Endothelial cell of umbilical vein (primary cell): ENCODE measurements at regions not wholly inside any gene's neighbourhood (a gene's known extent, or its start where the extent isn't known, plus 50 kb on each side); places are given as distances from the start of the nearest gene placed in this dataset.

ENCODE experiments used
- BruUV-seq: library from RNA; stranded (reverse); fragments of 400-500 nt; replicated peaks from 2 replicates; lab custom pipeline; 2021; lab: Mats Ljungman, UMichigan
- CTCF ChIA-PET: fragments of 300-600, 350-600 bp; sonication (Branson Sonifier 250); formaldehyde crosslinking; loops from one replicate; lab custom pipeline; 2021; ENCODE audit warnings: antibody characterized with exemption, inconsistent platforms; lab: Charles Lee
- POLR2A ChIA-PET: fragments of 300-600, 350-600 bp; sonication (Branson Sonifier 250); formaldehyde crosslinking; loops from one replicate; lab custom pipeline; 2021; ENCODE audit warnings: antibody characterized with exemption, inconsistent platforms; lab: Charles Lee
- DNase-seq: peaks from one replicate; pipeline ENCODE4 v3.0.0-alpha.2; 2011; ENCODE audit warnings: low read depth, low spot score
- FAIRE-seq: peaks from 2 replicates; lab custom pipeline; 2011; peaks lifted over from hg19 to GRCh38; lab: Jason Lieb, UNC
- H2AFZ ChIP-seq: 2 replicates; pipeline ENCODE4 v1.6.0; 2012; ENCODE audit warnings: low read depth, low read length, control low read depth, inconsistent platforms
- H3K27ac ChIP-seq: 2 replicates; pipeline ENCODE4 v1.5.1; 2011; ENCODE audit warnings: low read depth, mild to moderate bottlenecking, control low read depth, low read length, moderate library complexity; ENCODE audit not compliant: insufficient read depth
- H3K27me3 ChIP-seq, 2 experiments: 2 replicates each; pipeline versions ENCODE4 v1.6.0 to v1.6.1; 2011; ENCODE audit warnings: low read length in 2 of 2, mixed read lengths in 1 of 2; ENCODE audit not compliant: control insufficient read depth in 2 of 2, insufficient read depth in 2 of 2
- H3K36me3 ChIP-seq, 2 experiments: 2 replicates in 1 of 2; 3 replicates in 1 of 2; pipeline ENCODE4 v1.5.1; 2011; ENCODE audit warnings: low read length in 2 of 2, mild to moderate bottlenecking in 1 of 2, moderate library complexity in 1 of 2; ENCODE audit not compliant: control insufficient read depth in 2 of 2, insufficient read depth in 2 of 2; ENCODE audit errors: extremely low read depth in 1 of 2
- H3K4me1 ChIP-seq: 3 replicates; pipeline ENCODE4 v1.5.1; 2011; ENCODE audit warnings: mild to moderate bottlenecking, low read length; ENCODE audit not compliant: control insufficient read depth, insufficient read depth; ENCODE audit errors: extremely low read depth
- H3K4me2 ChIP-seq: 2 replicates; pipeline ENCODE4 v1.6.1; 2011; ENCODE audit warnings: low read length, control low read depth, mixed read lengths; ENCODE audit not compliant: insufficient read depth
- H3K4me3 ChIP-seq, 3 experiments: fragments of 200-600 bp in 1 of 3; sonication (generic), shearing (Covaris generic) in 1 of 3; replicated peaks in 1 of 3; 2 replicates each; pipeline ENCODE4 v1.5.1; 2011 to 2016; ENCODE audit warnings: control low read depth in 3 of 3, low read length in 3 of 3, mild to moderate bottlenecking in 2 of 3, inconsistent platforms in 1 of 3, low read depth in 1 of 3, moderate library complexity in 1 of 3; ENCODE audit not compliant: insufficient read depth in 1 of 3
- H3K79me2 ChIP-seq: 2 replicates; pipeline ENCODE4 v1.6.0; 2012; ENCODE audit warnings: low read length, inconsistent platforms; ENCODE audit not compliant: control insufficient read depth, insufficient read depth
- H3K9ac ChIP-seq: replicated peaks from 2 replicates; pipeline ENCODE3; 2011; ENCODE audit warnings: low read length, control low read depth; ENCODE audit not compliant: insufficient read depth; ENCODE audit errors: extremely low read depth
- H3K9me1 ChIP-seq: replicated peaks from 3 replicates; pipeline ENCODE4 v1.6.0; 2011; ENCODE audit warnings: mild to moderate bottlenecking, low read length; ENCODE audit not compliant: control insufficient read depth, insufficient read depth; ENCODE audit errors: extremely low read depth
- H3K9me3 ChIP-seq: replicated peaks from 2 replicates; pipeline ENCODE4 v1.5.1; 2012; ENCODE audit warnings: low read length, inconsistent platforms; ENCODE audit not compliant: control insufficient read depth, insufficient read depth
- H4K20me1 ChIP-seq: replicated peaks from 2 replicates; pipeline ENCODE3; 2011; ENCODE audit warnings: mild to moderate bottlenecking, low read length; ENCODE audit not compliant: control insufficient read depth, insufficient read depth; ENCODE audit errors: extremely low read depth
- CTCF ChIP-seq, 2 donors: IDR thresholded peaks; 1 replicate in 1 of 2; 2 replicates in 1 of 2; pipeline ENCODE4 v1.5.1; 2011; ENCODE audit warnings: low read length in 2 of 2, mild to moderate bottlenecking in 2 of 2, moderate library complexity in 2 of 2, control low read depth in 1 of 2, inconsistent platforms in 1 of 2, low read depth in 1 of 2; ENCODE audit not compliant: insufficient read depth in 1 of 2; ENCODE audit errors: extremely low read depth in 1 of 2
- FOS ChIP-seq: IDR thresholded peaks from 2 replicates; pipeline ENCODE4 v1.6.1; 2011; ENCODE audit warnings: mild to moderate bottlenecking, low read length, moderate library complexity, borderline replicate concordance; ENCODE audit not compliant: insufficient read depth
- GATA2 ChIP-seq: IDR thresholded peaks from 2 replicates; pipeline ENCODE4 v1.7.0; 2011; ENCODE audit warnings: low read depth, mild to moderate bottlenecking, moderate library complexity, mixed read lengths, low read length; ENCODE audit not compliant: insufficient read length, insufficient read depth
- JUN ChIP-seq: IDR thresholded peaks from 2 replicates; pipeline ENCODE4 v1.6.1; 2011; ENCODE audit warnings: borderline replicate concordance, low read depth; ENCODE audit not compliant: insufficient read length, insufficient read depth
- MAX ChIP-seq: IDR thresholded peaks from 2 replicates; pipeline ENCODE4 v1.6.1; 2011; ENCODE audit not compliant: insufficient read depth, insufficient read length
- MYC ChIP-seq: IDR thresholded peaks from one replicate; pipeline ENCODE4 v1.6.1; 2011; ENCODE audit warnings: mild to moderate bottlenecking, low read depth, low read length
- POLR2AphosphoS5 ChIP-seq: IDR thresholded peaks from 2 replicates; pipeline ENCODE4 v1.6.1; 2012; ENCODE audit warnings: low read depth, mild to moderate bottlenecking, control low read depth, low read length, moderate library complexity; ENCODE audit not compliant: insufficient read depth
- dilution Hi-C: fragments of 300-500 bp; cut with MboI; formaldehyde crosslinking; loops from one replicate; pipeline ENCODE4 v1.15.0; 2019; ENCODE audit warnings: low sequenced_read_pairs; ENCODE audit not compliant: extremely low pct_ligation_motif_present
- intact Hi-C: fragments of 100-400 bp; cut with micrococcal nuclease; formaldehyde crosslinking; loops from one replicate; pipeline ENCODE4 v1.10.0; 2022

GRCh38 chr3:107309312-107309711, 67.9 kb upstream of the CCDC54 start:
- no peaks in the 10 kb centered on the region for H3K36me3 ChIP-seq
- H3K79me2 ChIP-seq, result no peaks in the 10 kb centered on the region
- no peaks in the 10 kb centered on the region for H3K9me3 ChIP-seq
- ChIA-PET CTCF (interaction anchor here (1.2 kb wide), 1 partner anchor 121 kb away, joined by 3 read pairs; no protein-coding TSS in a partner anchor), POLR2A (no interaction called here)
- dilution Hi-C loops (no loop called here), intact Hi-C loops (no loop called here)
- H3K27me3 ChIP-seq, result no peaks in the 10 kb centered on the region
- H4K20me1 ChIP-seq, result no peaks in the 10 kb centered on the region
- DNase-seq (no peak), FAIRE-seq (no peak)
- TF ChIP-seq JUN (no peak), POLR2AphosphoS5 (no peak), FOS (no peak), CTCF (IDR thresholded peaks at IDR 0.05; ENCODE audit: extremely low read depth in 1 of 2, insufficient read depth in 1 of 2, low read depth in 1 of 2, low read length in 2 of 2) (no peak), MAX (no peak), MYC (no peak), GATA2 (no peak)
- no peak overlapping the region for H3K4me2 ChIP-seq
- no peak overlapping the region for H3K9ac ChIP-seq
- H3K27ac ChIP-seq, result no peak overlapping the region
- H2AFZ ChIP-seq, result no peak overlapping the region
- H3K4me1 ChIP-seq, result no peaks in the 10 kb centered on the region
- no TSS peak for BruUV-seq
- H3K9me1 ChIP-seq, result no peaks in the 10 kb centered on the region
- H3K4me3 ChIP-seq, result no peak overlapping the region
